ENCODE measurements at regions not wholly inside any gene's neighbourhood (a gene's known extent, or its start where the extent isn't known, plus 50 kb on each side); places are given as distances from the start of the nearest gene placed in this dataset.

- no peaks in the 10 kb centered on the region for H3K79me2 ChIP-seq (ENCODE audit: insufficient read depth)
- no peak overlapping the region for H3K9ac ChIP-seq
- H3K4me1 ChIP-seq (ENCODE audit: control insufficient read depth in 1 of 2, insufficient read depth in 2 of 2, low read depth in 1 of 2, low read length in 1 of 2): peaks cover 0 to 8% of the 10 kb centered on the region in 2 experiments; a peak in 2 of 4 replicates
- no peaks in the 10 kb centered on the region for H4K20me1 ChIP-seq (ENCODE audit: insufficient read depth)
- 48% methylated on average over 11 of the region's 11 CpGs for WGBS (ENCODE audit: low lambda C conversion rate)
- DNase-seq: no peak
- H3K36me3 ChIP-seq (replicated peaks in 1 of 2; ENCODE audit: control insufficient read depth in 1 of 2, insufficient read depth in 2 of 2, low read length in 1 of 2): no peaks in the 10 kb centered on the region
- H3K9me3 ChIP-seq: no peaks in the 10 kb centered on the region
- H2AFZ ChIP-seq (ENCODE audit: low read depth): no peak overlapping the region
- no peak overlapping the region for H3K4me3 ChIP-seq (ENCODE audit: low read depth in 2 of 2, low read length in 1 of 2)
- ChIA-PET POLR2A (no interaction called here), CTCF (interaction anchor here (0.8 kb wide), 1 partner anchor 247 kb away, joined by 3 read pairs; no protein-coding TSS in a partner anchor)
- H3K27me3 ChIP-seq (ENCODE audit: insufficient read depth): no peaks in the 10 kb centered on the region
- no peak overlapping the region for H3K4me2 ChIP-seq
- no peaks in the 10 kb centered on the region for H3F3A ChIP-seq (replicated peaks; ENCODE audit: insufficient read depth)
- H3K9me2 ChIP-seq: no peaks in the 10 kb centered on the region
- TF ChIP-seq TAF1 (IDR thresholded peaks at IDR 0.05; ENCODE audit: borderline replicate concordance, low read depth, low read length): no peak
- TF ChIP-seq FOXJ3 (CRISPR knock-in tag; IDR thresholded peaks at IDR 0.05): no peak
- no peak for TF ChIP-seq NFIC (IDR thresholded peaks at IDR 0.05; ENCODE audit: borderline replicate concordance)
- no peak for TF ChIP-seq TCF12 (IDR thresholded peaks at IDR 0.05)
- no peak for TF ChIP-seq YY1 (IDR thresholded peaks at IDR 0.05; ENCODE audit: low read depth)
- TF ChIP-seq RXRA (IDR thresholded peaks at IDR 0.05; ENCODE audit: borderline replicate concordance, low read depth): no peak
- no peak for TF ChIP-seq RCOR1 (IDR thresholded peaks at IDR 0.05; ENCODE audit: low read length)
- no peak for TF ChIP-seq GABPA (IDR thresholded peaks at IDR 0.05; ENCODE audit: low read depth)
- TF ChIP-seq USF2 (IDR thresholded peaks at IDR 0.05; ENCODE audit: borderline replicate concordance, low read depth, low read length): no peak
- no peak for TF ChIP-seq SMC3 (IDR thresholded peaks at IDR 0.05; ENCODE audit: low read depth, low read length)
- TF ChIP-seq TEAD4 (IDR thresholded peaks at IDR 0.05; ENCODE audit: borderline replicate concordance, insufficient read depth): no peak
- no peak for TF ChIP-seq MXI1 (IDR thresholded peaks at IDR 0.05; ENCODE audit: low read depth, low read length)
- TF ChIP-seq GATA2 (CRISPR knock-in tag; IDR thresholded peaks at IDR 0.05): no peak
- TF ChIP-seq MAX (IDR thresholded peaks at IDR 0.05; ENCODE audit: low read depth): no peak
- no peak for TF ChIP-seq FOXM1 (IDR thresholded peaks at IDR 0.05; ENCODE audit: low read depth)
- H3K27ac ChIP-seq (ENCODE audit: low read depth in 2 of 2, low read length in 1 of 2): no peak overlapping the region
Measured at GRCh38 chr2:776487-776886, 99.3 kb upstream of the TMEM18 start.

DNA sequence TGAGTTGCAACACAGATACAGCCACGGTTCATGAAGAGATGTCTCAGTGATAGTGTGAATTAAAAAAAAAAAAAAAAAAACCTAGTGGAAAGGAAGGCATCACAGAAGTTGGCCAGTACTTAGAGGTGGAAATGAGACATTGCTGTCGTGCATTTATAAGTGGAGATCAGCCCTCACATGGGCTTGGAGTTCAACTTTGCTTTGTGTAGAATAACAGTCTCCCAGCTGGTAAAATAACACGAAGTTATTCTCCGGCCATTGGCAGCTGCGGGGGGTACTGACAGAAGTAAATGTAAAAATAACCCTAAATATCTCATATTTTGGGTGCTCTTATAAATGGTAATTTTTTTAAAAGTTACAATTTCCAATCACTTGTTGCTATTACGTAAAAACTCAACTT, 98.8 kb upstream of the TMEM18 start:
- Histone ChIP-seq H3K27ac (ENCODE audit: low read depth in 2 of 2, low read length in 1 of 2) (no peak overlapping the region), H2AFZ (ENCODE audit: low read depth) (no peak overlapping the region), H3K4me2 (no peak overlapping the region), H3K9ac (no peak overlapping the region), H3K36me3 (replicated peaks in 1 of 2; ENCODE audit: control insufficient read depth in 1 of 2, insufficient read depth in 2 of 2, low read length in 1 of 2) (no peaks in the 10 kb centered on the region), H3K4me1 (ENCODE audit: control insufficient read depth in 1 of 2, insufficient read depth in 2 of 2, low read depth in 1 of 2, low read length in 1 of 2) (peaks cover 0 to 8% of the 10 kb centered on the region in 2 experiments; a peak in 2 of 4 replicates), H3K27me3 (ENCODE audit: insufficient read depth) (no peaks in the 10 kb centered on the region), H3K4me3 (ENCODE audit: low read depth in 2 of 2, low read length in 1 of 2) (no peak overlapping the region), H3K9me3 (no peaks in the 10 kb centered on the region), H4K20me1 (ENCODE audit: insufficient read depth) (no peaks in the 10 kb centered on the region), H3K79me2 (ENCODE audit: insufficient read depth) (no peaks in the 10 kb centered on the region), H3F3A (replicated peaks; ENCODE audit: insufficient read depth) (no peaks in the 10 kb centered on the region), H3K9me2 (no peaks in the 10 kb centered on the region)
- ChIA-PET CTCF (interaction anchor here (0.8 kb wide), 1 partner anchor 246 kb away, joined by 3 read pairs; no protein-coding TSS in a partner anchor), POLR2A (no interaction called here)
- TF ChIP-seq, protein P1, sequence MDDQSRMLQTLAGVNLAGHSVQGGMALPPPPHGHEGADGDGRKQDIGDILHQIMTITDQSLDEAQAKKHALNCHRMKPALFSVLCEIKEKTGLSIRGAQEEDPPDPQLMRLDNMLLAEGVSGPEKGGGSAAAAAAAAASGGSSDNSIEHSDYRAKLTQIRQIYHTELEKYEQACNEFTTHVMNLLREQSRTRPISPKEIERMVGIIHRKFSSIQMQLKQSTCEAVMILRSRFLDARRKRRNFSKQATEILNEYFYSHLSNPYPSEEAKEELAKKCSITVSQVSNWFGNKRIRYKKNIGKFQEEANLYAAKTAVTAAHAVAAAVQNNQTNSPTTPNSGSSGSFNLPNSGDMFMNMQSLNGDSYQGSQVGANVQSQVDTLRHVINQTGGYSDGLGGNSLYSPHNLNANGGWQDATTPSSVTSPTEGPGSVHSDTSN (IDR thresholded peaks at IDR 0.05): no peak
- TF ChIP-seq FOSL2 (IDR thresholded peaks at IDR 0.05; ENCODE audit: borderline replicate concordance, low read depth) (no peak), JUND (IDR thresholded peaks at IDR 0.05) (no peak), GABPA (IDR thresholded peaks at IDR 0.05; ENCODE audit: low read depth) (no peak), RCOR1 (IDR thresholded peaks at IDR 0.05; ENCODE audit: low read length) (no peak), TCF12 (IDR thresholded peaks at IDR 0.05) (no peak), NFIC (IDR thresholded peaks at IDR 0.05; ENCODE audit: borderline replicate concordance) (no peak), RXRA (IDR thresholded peaks at IDR 0.05; ENCODE audit: borderline replicate concordance, low read depth) (no peak)
- WGBS (ENCODE audit: low lambda C conversion rate): 35% methylated on average over 6 of the region's 6 CpGs
- DNase-seq: no peak
